ENCODE measurements at regions not wholly inside any gene's neighbourhood (a gene's known extent, or its start where the extent isn't known, plus 50 kb on each side); places are given as distances from the start of the nearest gene placed in this dataset.

DNA sequence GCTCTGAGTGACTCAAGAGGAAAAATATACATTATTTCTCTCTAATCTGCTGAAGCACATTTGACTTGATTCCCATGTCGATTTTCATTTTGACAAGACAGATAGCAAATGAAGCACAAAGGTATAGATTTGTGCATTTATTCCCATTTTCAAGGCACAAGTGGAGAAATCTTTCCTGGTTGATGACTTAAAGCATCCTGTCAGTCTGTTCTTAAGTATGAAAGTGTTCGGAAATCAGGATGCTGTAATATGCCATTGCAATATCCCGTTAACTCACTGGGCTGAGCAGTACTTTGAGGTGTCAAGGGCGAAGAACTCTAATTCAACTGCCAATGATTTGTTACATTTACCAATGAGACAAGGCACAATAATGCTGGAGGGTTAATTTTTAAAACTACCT, 185.2 kb upstream of the LRP1B start:
- Histone ChIP-seq H3K36me3 (no peaks in the 10 kb centered on the region), H3K9me3 (no peaks in the 10 kb centered on the region), H3K4me3 (no peak overlapping the region), H3K27ac (no peak overlapping the region), H3K27me3 (replicated peaks; ENCODE audit: insufficient read depth) (no peaks in the 10 kb centered on the region), H3K4me1 (replicated peaks) (no peaks in the 10 kb centered on the region)
- TF ChIP-seq POLR2A (IDR thresholded peaks at IDR 0.05) (no peak), POLR2AphosphoS5 (IDR thresholded peaks at IDR 0.05) (no peak)
- TF ChIP-seq, protein P1, sequence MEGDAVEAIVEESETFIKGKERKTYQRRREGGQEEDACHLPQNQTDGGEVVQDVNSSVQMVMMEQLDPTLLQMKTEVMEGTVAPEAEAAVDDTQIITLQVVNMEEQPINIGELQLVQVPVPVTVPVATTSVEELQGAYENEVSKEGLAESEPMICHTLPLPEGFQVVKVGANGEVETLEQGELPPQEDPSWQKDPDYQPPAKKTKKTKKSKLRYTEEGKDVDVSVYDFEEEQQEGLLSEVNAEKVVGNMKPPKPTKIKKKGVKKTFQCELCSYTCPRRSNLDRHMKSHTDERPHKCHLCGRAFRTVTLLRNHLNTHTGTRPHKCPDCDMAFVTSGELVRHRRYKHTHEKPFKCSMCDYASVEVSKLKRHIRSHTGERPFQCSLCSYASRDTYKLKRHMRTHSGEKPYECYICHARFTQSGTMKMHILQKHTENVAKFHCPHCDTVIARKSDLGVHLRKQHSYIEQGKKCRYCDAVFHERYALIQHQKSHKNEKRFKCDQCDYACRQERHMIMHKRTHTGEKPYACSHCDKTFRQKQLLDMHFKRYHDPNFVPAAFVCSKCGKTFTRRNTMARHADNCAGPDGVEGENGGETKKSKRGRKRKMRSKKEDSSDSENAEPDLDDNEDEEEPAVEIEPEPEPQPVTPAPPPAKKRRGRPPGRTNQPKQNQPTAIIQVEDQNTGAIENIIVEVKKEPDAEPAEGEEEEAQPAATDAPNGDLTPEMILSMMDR (IDR thresholded peaks at IDR 0.05): no peak
- no peak for DNase-seq (ENCODE audit: low spot score)
- intact Hi-C loops (cut with DNase I): no loop called here
- 97% methylated on average over 4 of the region's 4 CpGs for WGBS

DNA sequence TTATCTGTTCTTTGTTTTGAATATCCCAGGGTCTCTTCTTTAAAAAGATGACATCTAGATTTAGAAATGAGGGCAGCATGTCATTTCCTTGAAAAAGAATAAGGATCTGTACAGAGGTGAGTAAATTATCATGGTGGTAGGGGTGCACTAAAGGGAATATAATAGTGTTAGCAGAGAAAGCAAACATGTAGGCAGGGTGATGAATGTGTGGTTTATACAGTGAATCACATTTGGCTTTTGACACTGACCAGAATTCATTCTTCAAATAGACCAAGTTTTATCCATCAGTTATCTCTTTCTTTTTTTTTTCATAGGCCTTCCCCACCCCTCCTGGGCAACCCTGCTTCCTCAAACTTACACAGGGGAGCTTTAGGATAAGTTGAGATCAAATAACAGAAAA, 184.5 kb upstream of the LRP1B start:
- DNase-seq (ENCODE audit: low spot score): no peak
- Histone ChIP-seq H3K4me1 (replicated peaks) (no peaks in the 10 kb centered on the region), H3K27ac (no peak overlapping the region), H3K4me3 (no peak overlapping the region), H3K36me3 (no peaks in the 10 kb centered on the region), H3K27me3 (replicated peaks; ENCODE audit: insufficient read depth) (no peaks in the 10 kb centered on the region), H3K9me3 (no peaks in the 10 kb centered on the region)
- intact Hi-C loops (cut with DNase I): no loop called here
- TF ChIP-seq, protein P1 (IDR thresholded peaks at IDR 0.05): no peak
- TF ChIP-seq POLR2A (IDR thresholded peaks at IDR 0.05): no peak

DNA sequence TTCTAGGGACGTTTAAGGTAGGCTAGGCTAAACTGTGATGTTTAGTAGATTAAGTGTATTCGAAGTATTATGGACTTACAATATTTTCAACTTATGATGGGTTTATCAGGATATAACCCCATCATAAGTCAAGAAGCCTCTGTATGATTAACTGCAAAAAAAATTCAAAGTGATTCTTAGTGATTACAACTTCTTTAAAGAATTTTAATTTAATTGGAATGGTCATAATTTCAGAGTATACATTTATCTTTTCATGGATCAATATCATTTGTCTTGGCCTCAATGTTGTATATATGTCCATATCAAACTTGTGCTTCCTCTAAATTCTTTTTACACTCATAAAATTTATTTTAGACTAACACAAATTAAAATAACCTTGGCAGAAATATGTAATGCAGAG, 183.3 kb upstream of the LRP1B start:
- WGBS: 74% methylated on average over 2 of the region's 2 CpGs
- no peaks in the 10 kb centered on the region for H3K36me3 ChIP-seq
- intact Hi-C loops (cut with DNase I): no loop called here
- H3K27me3 ChIP-seq (replicated peaks; ENCODE audit: insufficient read depth): no peaks in the 10 kb centered on the region
- H3K4me1 ChIP-seq (replicated peaks): no peaks in the 10 kb centered on the region
- no peak for DNase-seq (ENCODE audit: low spot score)
- no peak overlapping the region for H3K4me3 ChIP-seq
- H3K27ac ChIP-seq: no peak overlapping the region
- TF ChIP-seq POLR2A (IDR thresholded peaks at IDR 0.05): no peak
- TF ChIP-seq, protein P1 (IDR thresholded peaks at IDR 0.05): no peak
- no peak for TF ChIP-seq POLR2AphosphoS5 (IDR thresholded peaks at IDR 0.05)
- H3K9me3 ChIP-seq: no peaks in the 10 kb centered on the region

DNA sequence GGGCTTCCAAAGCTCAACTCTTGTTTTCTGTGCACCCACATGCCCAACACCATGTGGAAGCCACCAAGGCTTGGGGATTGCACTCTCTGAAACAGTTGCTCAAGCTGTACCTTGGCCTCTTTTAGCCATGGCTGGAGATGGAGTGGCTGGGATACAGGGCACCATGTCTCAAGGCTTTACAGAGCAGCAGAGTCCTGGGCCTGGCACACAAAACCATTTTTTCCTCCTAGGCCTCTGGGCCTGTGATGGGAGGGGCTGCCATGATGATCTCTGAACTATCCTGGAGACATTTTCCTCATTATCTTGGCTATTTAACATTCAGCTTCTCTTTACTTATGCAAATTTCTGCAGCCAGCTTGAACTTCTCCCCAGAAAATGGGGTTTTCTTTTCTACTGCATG, 179.7 kb upstream of the LRP1B start:
- no peaks in the 10 kb centered on the region for H3K36me3 ChIP-seq
- H3K4me1 ChIP-seq (replicated peaks): no peaks in the 10 kb centered on the region
- TF ChIP-seq, protein P1 (IDR thresholded peaks at IDR 0.05): no peak
- TF ChIP-seq POLR2AphosphoS5 (IDR thresholded peaks at IDR 0.05) (no peak), POLR2A (IDR thresholded peaks at IDR 0.05) (no peak)
- H3K9me3 ChIP-seq: no peaks in the 10 kb centered on the region
- no peak for DNase-seq (ENCODE audit: low spot score)
- intact Hi-C loops (cut with DNase I): no loop called here
- H3K27me3 ChIP-seq (replicated peaks; ENCODE audit: insufficient read depth): no peaks in the 10 kb centered on the region
- no peak overlapping the region for H3K4me3 ChIP-seq
- H3K27ac ChIP-seq: no peak overlapping the region

DNA sequence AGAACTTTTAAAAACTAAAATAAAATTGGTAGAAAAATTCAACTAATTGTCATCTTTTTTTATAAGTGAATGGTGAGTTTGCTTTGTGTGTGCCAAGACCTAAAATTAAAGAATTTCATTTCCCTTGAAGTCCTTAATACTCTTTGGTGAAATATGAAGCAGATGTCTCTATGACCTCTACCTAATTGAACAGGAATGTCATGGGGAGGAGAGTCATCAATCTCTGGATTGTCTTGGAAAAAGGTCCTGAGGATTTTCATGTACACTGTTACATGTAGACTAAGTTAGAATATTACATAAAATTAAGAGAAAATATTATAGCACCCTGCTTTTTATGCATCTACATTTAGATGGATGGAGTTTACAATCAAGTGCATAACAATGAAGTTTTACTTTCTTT, 177.9 kb upstream of the LRP1B start:
- Histone ChIP-seq H3K4me3 (no peak overlapping the region), H3K9me3 (no peaks in the 10 kb centered on the region), H3K4me1 (replicated peaks) (no peaks in the 10 kb centered on the region), H3K27ac (no peak overlapping the region), H3K36me3 (no peaks in the 10 kb centered on the region), H3K27me3 (replicated peaks; ENCODE audit: insufficient read depth) (no peaks in the 10 kb centered on the region)
- TF ChIP-seq, protein P1 (IDR thresholded peaks at IDR 0.05): no peak
- no peak for TF ChIP-seq POLR2A (IDR thresholded peaks at IDR 0.05)
- no peak for TF ChIP-seq POLR2AphosphoS5 (IDR thresholded peaks at IDR 0.05)
- intact Hi-C loops (cut with DNase I): no loop called here
- no peak for DNase-seq (ENCODE audit: low spot score)
